GM12878 (cell line): ENCODE measurements at regions not wholly inside any gene's neighbourhood (a gene's known extent, or its start where the extent isn't known, plus 50 kb on each side); places are given as distances from the start of the nearest gene placed in this dataset.

Source experiments
- ATAC-seq: fragments of 200-7000 bp; cut with Tn5 transposase; 3 replicates; pipeline ENCODE4 v1.9.1; 2020; ENCODE audit warnings: mild to moderate bottlenecking, moderate library complexity
- BruUV-seq: library from RNA; stranded (reverse); fragments of 400-500 nt; replicated peaks from 2 replicates; lab custom pipeline; 2021; lab: Mats Ljungman, UMichigan
- CTCF ChIA-PET: fragments of 300-600 bp; sonication (Branson Sonifier 250); formaldehyde crosslinking; extraction: SDS; loops from one replicate; lab custom pipeline; 2021; ENCODE audit warnings: inconsistent platforms; lab: Yijun Ruan, JAX
- POLR2A ChIA-PET: fragments of 350-600 bp; formaldehyde crosslinking; extraction: SDS; loops from one replicate; lab custom pipeline; 2021; ENCODE audit warnings: inconsistent platforms; lab: Charles Lee
- RAD21 ChIA-PET: fragments of 300-600 bp; sonication (Branson Sonifier 250); formaldehyde crosslinking; loops from one replicate; lab custom pipeline; 2023; ENCODE audit warnings: antibody characterized with exemption; ENCODE audit not compliant: unreplicated experiment; lab: Charles Lee
- SMC1A ChIA-PET: fragments of 300-600 bp; sonication (Branson Sonifier 250); formaldehyde crosslinking; loops from one replicate; lab custom pipeline; 2023; ENCODE audit not compliant: unreplicated experiment, uncharacterized antibody; lab: Charles Lee
- DNase-seq: peaks from one replicate; pipeline ENCODE4 v3.0.0-alpha.2; 2011; ENCODE audit warnings: low read depth, low spot score
- FAIRE-seq: peaks from 3 replicates; lab custom pipeline; 2011; peaks lifted over from hg19 to GRCh38; lab: Jason Lieb, UNC
- H2AFZ ChIP-seq: 2 replicates; pipeline ENCODE4 v1.6.0; 2011; ENCODE audit warnings: low read depth, low read length, control low read depth; ENCODE audit not compliant: control insufficient read depth
- H3K27ac ChIP-seq: 2 replicates; pipeline ENCODE4 v1.5.1; 2011; ENCODE audit warnings: control low read depth; ENCODE audit not compliant: control insufficient read depth, insufficient read depth
- H3K27me3 ChIP-seq, 2 experiments: replicated peaks in 1 of 2; 2 replicates each; pipeline versions ENCODE4 v1.6.0 to v1.6.1; 2011; ENCODE audit warnings: low read length in 1 of 2; ENCODE audit not compliant: control insufficient read depth in 2 of 2, insufficient read depth in 2 of 2
- H3K36me3 ChIP-seq, 2 experiments: 2 replicates each; pipeline ENCODE4 v1.5.1; 2011; ENCODE audit warnings: low read length in 1 of 2; ENCODE audit not compliant: control insufficient read depth in 2 of 2, insufficient read depth in 2 of 2
- H3K4me1 ChIP-seq: 2 replicates; pipeline ENCODE4 v1.6.1; 2011; ENCODE audit warnings: mild to moderate bottlenecking, low read length, moderate library complexity, mixed read lengths; ENCODE audit not compliant: control insufficient read depth, insufficient read depth
- H3K4me2 ChIP-seq: 2 replicates; pipeline ENCODE4 v1.6.0; 2011; ENCODE audit warnings: control low read depth; ENCODE audit not compliant: control insufficient read depth, insufficient read depth
- H3K4me3 ChIP-seq: fragments of 200-600 bp; sonication (generic); 2 replicates; pipeline ENCODE4 v1.5.1; 2016
- H3K79me2 ChIP-seq: 2 replicates; pipeline ENCODE4 v1.6.0; 2011; ENCODE audit warnings: low read length; ENCODE audit not compliant: control insufficient read depth, insufficient read depth
- H3K9ac ChIP-seq: 2 replicates; pipeline ENCODE4 v1.8.0; 2011; ENCODE audit warnings: low read length, control low read depth, mixed read lengths; ENCODE audit not compliant: control insufficient read depth, insufficient read depth
- H3K9me3 ChIP-seq: replicated peaks from 3 replicates; pipeline ENCODE4 v1.5.1; 2011; ENCODE audit warnings: mild to moderate bottlenecking, low read length; ENCODE audit not compliant: control insufficient read depth, insufficient read depth
- H4K20me1 ChIP-seq: 2 replicates; pipeline ENCODE4 v1.6.0; 2011; ENCODE audit not compliant: control insufficient read depth, insufficient read depth
- EGR1 ChIP-seq, 2 experiments: IDR thresholded peaks; 1 replicate in 1 of 2; 2 replicates in 1 of 2; pipeline ENCODE4 v1.6.1; 2011 to 2012; ENCODE audit warnings: low read depth in 2 of 2, low read length in 2 of 2, borderline replicate concordance in 1 of 2, mild to moderate bottlenecking in 1 of 2, moderate library complexity in 1 of 2
- ETV6 ChIP-seq, 2 experiments: fragments of 450-650 bp in 1 of 2; IDR thresholded peaks in 1 of 2; conservative IDR thresholded peaks in 1 of 2; 2 replicates each; pipeline ENCODE4 v1.6.1; 2014; ENCODE audit warnings: antibody characterized with exemption in 1 of 2, borderline replicate concordance in 1 of 2, low read depth in 1 of 2, mild to moderate bottlenecking in 1 of 2, moderate library complexity in 1 of 2
- IRF4 ChIP-seq: IDR thresholded peaks from 2 replicates; pipeline ENCODE4 v1.6.1; 2011; ENCODE audit warnings: low read depth, low read length
- NR2F1 ChIP-seq: fragments of 450-650 bp; conservative IDR thresholded peaks from 2 replicates; pipeline ENCODE4 v1.6.1; 2017; ENCODE audit warnings: mild to moderate bottlenecking
- RELB ChIP-seq: fragments of 450-650 bp; IDR thresholded peaks from 2 replicates; pipeline ENCODE4 v1.6.1; 2017; ENCODE audit warnings: low read depth, mild to moderate bottlenecking, moderate library complexity
- SMAD5 ChIP-seq: IDR thresholded peaks from 2 replicates; pipeline ENCODE4 v1.6.1; 2016; ENCODE audit warnings: antibody characterized with exemption, low read depth
- SP1 ChIP-seq: IDR thresholded peaks from one replicate; pipeline ENCODE4 v1.6.1; 2011; ENCODE audit warnings: low read depth, low read length
- SPI1 ChIP-seq: IDR thresholded peaks from 2 replicates; pipeline ENCODE4 v1.6.1; 2011; ENCODE audit warnings: low read depth, mild to moderate bottlenecking, low read length, moderate library complexity, borderline replicate concordance; ENCODE audit not compliant: insufficient read depth
- STAT1 ChIP-seq: fragments of 450-650 bp; conservative IDR thresholded peaks from 2 replicates; pipeline ENCODE4 v1.6.1; 2014; ENCODE audit warnings: antibody characterized with exemption, mild to moderate bottlenecking
- TBL1XR1 ChIP-seq: IDR thresholded peaks from 2 replicates; pipeline ENCODE4 v1.6.1; 2012; ENCODE audit warnings: low read depth, low read length, improper control_type of control experiment
- ZNF217 ChIP-seq: fragments of 450-650 bp; IDR thresholded peaks from 2 replicates; pipeline ENCODE4 v1.6.1; 2017; ENCODE audit warnings: antibody characterized with exemption, mild to moderate bottlenecking
- ZNF274 ChIP-seq: IDR thresholded peaks from one replicate; pipeline ENCODE4 v1.8.0; 2011; ENCODE audit not compliant: insufficient read length, insufficient read depth
- ZSCAN29 ChIP-seq: fragments of 450-650 bp; IDR thresholded peaks from 2 replicates; pipeline ENCODE4 v1.6.1; 2017; ENCODE audit warnings: mild to moderate bottlenecking, moderate library complexity
- WGBS: methylation state at CpG from one replicate; pipeline ENCODE4 v1.1.6; 2016; ENCODE audit warnings: low lambda C conversion rate; ENCODE audit not compliant: insufficient replicate concordance, insufficient coverage; ENCODE audit errors: missing lambda C conversion rate; 5-methylcytosine and 5-hydroxymethylcytosine counted together
- in situ Hi-C: fragments of 300-500 bp; cut with MboI; formaldehyde crosslinking; loops from 9 replicates; pipeline ENCODE4 v1.14.3; 2018; ENCODE audit warnings: mixed read lengths
- intact Hi-C: fragments of 100-400 bp; cut with micrococcal nuclease; formaldehyde crosslinking; loops from one replicate; pipeline ENCODE4 v1.14.2; 2022; ENCODE audit not compliant: unreplicated experiment

GRCh38 chr21:27108228-27108627 is 141.3 kb upstream of the ADAMTS5 start (continued):
- TF ChIP-seq SMAD5 = no peak
- TF ChIP-seq EGR1 (IDR thresholded peaks at IDR 0.05; ENCODE audit: borderline replicate concordance in 1 of 2, low read depth in 2 of 2, low read length in 2 of 2) = no peak
- TF ChIP-seq ZSCAN29 = no peak
- TF ChIP-seq TBL1XR1 = no peak

- Histone ChIP-seq H4K20me1 (no peaks in the 10 kb centered on the region), H3K4me1 (no peaks in the 10 kb centered on the region), H3K27ac (no peak overlapping the region), H3K27me3 (no peaks in the 10 kb centered on the region), H3K79me2 (no peaks in the 10 kb centered on the region), H3K9ac (no peak overlapping the region), H3K9me3 (no peaks in the 10 kb centered on the region), H2AFZ (no peak overlapping the region), H3K36me3 (no peaks in the 10 kb centered on the region), H3K4me3 (no peak overlapping the region), H3K4me2 (no peak overlapping the region)
- TF ChIP-seq SPI1 (no peak), EGR1 (IDR thresholded peaks at IDR 0.05; ENCODE audit: borderline replicate concordance in 1 of 2, low read depth in 2 of 2, low read length in 2 of 2) (no peak), ZNF217 (no peak), ETV6 (conservative IDR thresholded peaks at IDR 0.05 in 1 of 2, IDR thresholded peaks at IDR 0.05 in 1 of 2; ENCODE audit: borderline replicate concordance in 1 of 2, low read depth in 1 of 2) (no peak), RELB (no peak), STAT1 (no peak), ZNF274 (no peak), IRF4 (no peak), NR2F1 (no peak), SP1 (no peak)
- 7% methylated on average over 5 of the region's 5 CpGs for WGBS
- no TSS peak for BruUV-seq
- ChIA-PET POLR2A (no interaction called here), RAD21 (no interaction called here), CTCF (no interaction called here), SMC1A (no interaction called here)
- ATAC-seq (no peak), FAIRE-seq (no peak), DNase-seq (no peak)
- in situ Hi-C loops (no loop called here), intact Hi-C loops (no loop called here)
Observed at GRCh38 chr21:27104846-27105431, 138.1 kb upstream of the ADAMTS5 start.
